Glutamatergic neuron (in vitro differentiated cells): ENCODE measurements at regions not wholly inside any gene's neighbourhood (a gene's known extent, or its start where the extent isn't known, plus 50 kb on each side); places are given as distances from the start of the nearest gene placed in this dataset.

Experiments
- DNase-seq: peaks from one replicate; pipeline ENCODE4 v3.0.0; 2022
- H3K27ac Mint-ChIP-seq: one replicate; pipeline ENCODE4 v1.8.0; 2020; ENCODE audit warnings: mild to moderate bottlenecking, mixed read lengths, inconsistent platforms; ENCODE audit not compliant: unreplicated experiment
- H3K27me3 Mint-ChIP-seq: one replicate; pipeline ENCODE4 v1.8.0; 2020; ENCODE audit warnings: mild to moderate bottlenecking, moderate library complexity, mixed read lengths, inconsistent platforms; ENCODE audit not compliant: unreplicated experiment
- H3K36me3 Mint-ChIP-seq: one replicate; pipeline ENCODE4 v1.8.0; 2020; ENCODE audit warnings: mild to moderate bottlenecking, mixed read lengths, inconsistent platforms; ENCODE audit not compliant: unreplicated experiment
- H3K4me1 Mint-ChIP-seq: one replicate; pipeline ENCODE4 v1.8.0; 2020; ENCODE audit warnings: mild to moderate bottlenecking, low read depth, mixed read lengths, inconsistent platforms; ENCODE audit not compliant: unreplicated experiment
- H3K4me3 Mint-ChIP-seq: one replicate; pipeline ENCODE4 v1.8.0; 2020; ENCODE audit warnings: mild to moderate bottlenecking, mixed read lengths, inconsistent platforms; ENCODE audit not compliant: unreplicated experiment
- H3K9me3 Mint-ChIP-seq: one replicate; pipeline ENCODE4 v1.8.0; 2020; ENCODE audit warnings: mild to moderate bottlenecking, moderate library complexity, mixed read lengths, inconsistent platforms; ENCODE audit not compliant: unreplicated experiment
- CTCF ChIP-seq: fragments of 200-600 bp; sonication (generic); IDR thresholded peaks from one replicate; pipeline ENCODE4 v1.5.0; 2021; ENCODE audit not compliant: partially characterized antibody, unreplicated experiment

GRCh38 chr3:34301313-34301712 lies 502.9 kb downstream of the PDCD6IP start:
- peaks cover 2% of the 10 kb centered on the region for H3K4me1 Mint-ChIP-seq
- H3K36me3 Mint-ChIP-seq, result no peaks in the 10 kb centered on the region
- no peak overlapping the region for H3K27ac Mint-ChIP-seq
- no peak overlapping the region for H3K4me3 Mint-ChIP-seq
- DNase-seq, result no peak
- H3K27me3 Mint-ChIP-seq, result no peaks in the 10 kb centered on the region
- no peak for TF ChIP-seq CTCF
- peaks cover 4% of the 10 kb centered on the region for H3K9me3 Mint-ChIP-seq

- no peak for TF ChIP-seq CTCF
- Mint-ChIP-seq H3K4me3 (no peak overlapping the region), H3K36me3 (no peaks in the 10 kb centered on the region), H3K27ac (no peak overlapping the region), H3K4me1 (peaks cover 1% of the 10 kb centered on the region), H3K27me3 (peaks cover 2% of the 10 kb centered on the region), H3K9me3 (peaks cover 3% of the 10 kb centered on the region)
- DNase-seq, result no peak
Measured at GRCh38 chr3:34305266-34305665, 506.8 kb downstream of the PDCD6IP start.

DNA sequence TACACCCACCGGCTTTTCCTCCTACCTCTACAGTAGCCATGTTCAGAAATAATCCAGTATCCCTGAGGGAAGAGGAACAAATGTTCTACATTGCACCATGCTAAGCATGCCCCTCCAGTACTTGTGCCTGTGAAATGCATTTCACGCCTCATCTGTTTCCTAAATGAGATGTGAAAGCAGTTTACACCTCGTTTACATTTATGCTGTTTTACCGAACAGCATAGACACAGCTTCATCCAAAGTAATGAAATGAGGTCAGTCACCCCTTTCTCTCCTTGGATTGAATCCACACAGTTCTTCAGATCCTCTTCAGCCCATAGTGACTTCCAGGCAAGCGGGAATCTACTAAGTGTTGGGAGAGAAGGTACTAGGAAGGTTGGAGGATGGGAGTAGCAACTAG lies 514.3 kb downstream of the PDCD6IP start:
- TF ChIP-seq CTCF, result no peak
- Mint-ChIP-seq H3K27me3 (no peaks in the 10 kb centered on the region), H3K9me3 (no peaks in the 10 kb centered on the region), H3K4me1 (peaks cover 5% of the 10 kb centered on the region), H3K27ac (peak overlapping the region; percentile 10), H3K4me3 (no peak overlapping the region), H3K36me3 (no peaks in the 10 kb centered on the region)
- no peak for DNase-seq

GRCh38 chr3:34319881-34320280 lies 521.5 kb downstream of the PDCD6IP start:
- Mint-ChIP-seq H3K4me3 (no peak overlapping the region), H3K27me3 (no peaks in the 10 kb centered on the region), H3K27ac (no peak overlapping the region), H3K4me1 (no peaks in the 10 kb centered on the region), H3K9me3 (peaks cover 3% of the 10 kb centered on the region), H3K36me3 (peaks cover 8% of the 10 kb centered on the region)
- DNase-seq, result no peak
- no peak for TF ChIP-seq CTCF

- Mint-ChIP-seq H3K4me1 (no peaks in the 10 kb centered on the region), H3K4me3 (no peak overlapping the region), H3K9me3 (no peaks in the 10 kb centered on the region), H3K27ac (no peak overlapping the region), H3K27me3 (peaks cover under 1% of the 10 kb centered on the region), H3K36me3 (peaks cover under 1% of the 10 kb centered on the region)
- TF ChIP-seq CTCF, result no peak
- DNase-seq, result no peak
Measured at GRCh38 chr3:34323517-34323916, 525.1 kb downstream of the PDCD6IP start.
